Vagina (tissue), 2 donors: ENCODE measurements at regions not wholly inside any gene's neighbourhood (a gene's known extent, or its start where the extent isn't known, plus 50 kb on each side); places are given as distances from the start of the nearest gene placed in this dataset.

ENCODE experiments used
- DNase-seq, 2 donors: peaks; one replicate each; pipeline ENCODE4 v3.0.0-alpha.2; 2017; ENCODE audit errors: extremely low spot score in 2 of 2
- H3K27ac ChIP-seq: fragments of 200-600 bp; sonication (generic); one replicate; pipeline ENCODE4 v1.5.1; 2019
- H3K27me3 ChIP-seq: fragments of 200-600 bp; sonication (generic); one replicate; pipeline ENCODE4 v1.5.1; 2019
- H3K36me3 ChIP-seq, 2 donors: fragments of 200-600 bp; sonication (generic); one replicate each; pipeline ENCODE4 v1.5.1; 2017 to 2019
- H3K4me1 ChIP-seq: fragments of 200-600 bp; sonication (generic); one replicate; pipeline ENCODE4 v1.5.1; 2019
- H3K4me3 ChIP-seq, 2 donors: fragments of 200-600 bp; sonication (generic); 1 replicate in 1 of 2; 2 replicates in 1 of 2; pipeline ENCODE4 v1.5.1; 2016 to 2019
- H3K9me3 ChIP-seq: fragments of 200-600 bp; sonication (generic); one replicate; pipeline ENCODE4 v1.5.1; 2019
- POLR2A ChIP-seq, 2 donors: fragments of 450-650 bp; IDR thresholded peaks; one replicate each; pipeline ENCODE4 v1.6.1; 2017; ENCODE audit warnings: antibody characterized with exemption in 2 of 2, mild to moderate bottlenecking in 2 of 2, moderate library complexity in 2 of 2
- POLR2AphosphoS5 ChIP-seq, 2 donors: sonication (generic); formaldehyde crosslinking; IDR thresholded peaks; one replicate each; pipeline ENCODE4 v1.9.0; 2017; ENCODE audit warnings: antibody characterized with exemption in 2 of 2, mild to moderate bottlenecking in 2 of 2, low read depth in 1 of 2; ENCODE audit not compliant: insufficient read depth in 1 of 2
- intact Hi-C: fragments of 100-400 bp; cut with DNase I; formaldehyde crosslinking; loops from one replicate; pipeline ENCODE4 v1.15.1; 2023
- TF ChIP-seq, protein P1 (sequence below), 3 experiments: fragments of 450-650 bp in 2 of 3; fragments of 200-600 bp in 1 of 3; sonication (generic) in 1 of 3; IDR thresholded peaks; one replicate each; pipeline ENCODE4 v1.5.1; 2017 to 2019; ENCODE audit warnings: antibody characterized with exemption in 3 of 3, mild to moderate bottlenecking in 2 of 3, moderate library complexity in 2 of 3

DNA sequence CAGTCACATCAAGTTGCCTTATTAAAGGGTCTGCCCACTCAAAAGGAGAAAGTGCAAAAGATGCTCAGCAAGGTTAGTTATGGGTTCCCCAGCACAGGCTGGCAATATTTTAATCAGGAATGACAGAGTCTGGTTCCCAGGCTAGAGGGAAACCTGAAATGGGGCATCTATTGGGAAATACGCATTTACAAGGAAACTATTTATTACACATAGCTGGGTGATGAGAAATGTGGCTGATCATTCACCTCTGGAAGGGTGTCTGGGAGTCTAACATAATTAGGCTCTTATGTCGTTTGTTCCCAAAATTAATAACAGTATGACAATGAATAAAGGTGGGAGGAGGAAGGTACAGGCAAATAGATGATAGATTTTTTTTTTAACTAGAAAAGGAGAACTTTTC is 314.7 kb downstream of the ENC1 start:
- TF ChIP-seq, protein P1, sequence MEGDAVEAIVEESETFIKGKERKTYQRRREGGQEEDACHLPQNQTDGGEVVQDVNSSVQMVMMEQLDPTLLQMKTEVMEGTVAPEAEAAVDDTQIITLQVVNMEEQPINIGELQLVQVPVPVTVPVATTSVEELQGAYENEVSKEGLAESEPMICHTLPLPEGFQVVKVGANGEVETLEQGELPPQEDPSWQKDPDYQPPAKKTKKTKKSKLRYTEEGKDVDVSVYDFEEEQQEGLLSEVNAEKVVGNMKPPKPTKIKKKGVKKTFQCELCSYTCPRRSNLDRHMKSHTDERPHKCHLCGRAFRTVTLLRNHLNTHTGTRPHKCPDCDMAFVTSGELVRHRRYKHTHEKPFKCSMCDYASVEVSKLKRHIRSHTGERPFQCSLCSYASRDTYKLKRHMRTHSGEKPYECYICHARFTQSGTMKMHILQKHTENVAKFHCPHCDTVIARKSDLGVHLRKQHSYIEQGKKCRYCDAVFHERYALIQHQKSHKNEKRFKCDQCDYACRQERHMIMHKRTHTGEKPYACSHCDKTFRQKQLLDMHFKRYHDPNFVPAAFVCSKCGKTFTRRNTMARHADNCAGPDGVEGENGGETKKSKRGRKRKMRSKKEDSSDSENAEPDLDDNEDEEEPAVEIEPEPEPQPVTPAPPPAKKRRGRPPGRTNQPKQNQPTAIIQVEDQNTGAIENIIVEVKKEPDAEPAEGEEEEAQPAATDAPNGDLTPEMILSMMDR (IDR thresholded peaks at IDR 0.05) = no peak
- no peak for TF ChIP-seq POLR2AphosphoS5 (IDR thresholded peaks at IDR 0.05; ENCODE audit: insufficient read depth in 1 of 2, low read depth in 1 of 2)
- no peak for TF ChIP-seq POLR2A (IDR thresholded peaks at IDR 0.05)
- Histone ChIP-seq H3K36me3 (no peaks in the 10 kb centered on the region), H3K27ac (no peak overlapping the region), H3K4me1 (no peaks in the 10 kb centered on the region), H3K9me3 (no peaks in the 10 kb centered on the region), H3K4me3 (no peak overlapping the region), H3K27me3 (no peaks in the 10 kb centered on the region)
- intact Hi-C loops = no loop called here
- DNase-seq = no peak

DNA sequence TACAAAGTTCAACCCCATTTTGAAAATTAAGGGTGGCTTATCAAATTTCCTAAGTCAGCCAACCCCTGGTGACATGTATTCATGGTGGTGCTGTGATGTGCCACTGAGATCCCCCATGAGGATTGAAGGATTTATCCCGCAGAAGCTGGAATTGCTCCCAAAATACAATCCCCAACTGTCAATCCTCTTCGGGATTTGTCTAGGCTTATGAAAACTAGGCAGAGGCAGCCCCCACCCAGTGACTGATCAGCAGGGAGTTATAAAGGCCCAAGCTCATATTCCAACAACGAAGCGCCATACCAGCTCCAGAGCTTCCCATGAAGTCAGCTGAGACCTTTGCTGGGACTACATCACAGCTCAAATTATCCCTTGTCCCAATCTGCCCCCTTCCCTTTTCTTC is 316.0 kb downstream of the ENC1 start:
- Histone ChIP-seq H3K27ac (no peak overlapping the region), H3K9me3 (no peaks in the 10 kb centered on the region), H3K36me3 (no peaks in the 10 kb centered on the region), H3K4me3 (no peak overlapping the region), H3K27me3 (no peaks in the 10 kb centered on the region), H3K4me1 (no peaks in the 10 kb centered on the region)
- DNase-seq = no peak
- intact Hi-C loops = no loop called here
- no peak for TF ChIP-seq POLR2A (IDR thresholded peaks at IDR 0.05)
- TF ChIP-seq, protein P1 (IDR thresholded peaks at IDR 0.05) = no peak
- no peak for TF ChIP-seq POLR2AphosphoS5 (IDR thresholded peaks at IDR 0.05; ENCODE audit: insufficient read depth in 1 of 2, low read depth in 1 of 2)

DNA sequence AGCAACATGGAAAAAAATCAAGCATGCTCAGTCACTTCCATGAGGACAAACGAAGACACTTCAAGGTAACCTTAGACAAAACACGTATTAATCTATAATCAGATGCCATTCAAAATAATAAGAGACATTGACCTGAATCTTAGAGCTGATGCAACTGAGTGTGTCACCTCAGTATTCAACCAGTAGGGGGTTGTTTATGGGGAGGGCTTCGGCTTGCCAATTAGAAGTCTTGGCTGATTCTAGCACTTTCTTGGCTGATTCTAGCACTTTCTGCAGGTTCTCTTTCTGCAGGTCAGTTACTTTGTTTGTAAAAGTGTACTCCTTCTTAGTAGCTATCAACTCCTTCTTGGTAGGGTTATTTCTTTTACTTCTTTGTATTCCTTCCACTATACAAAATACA is 317.6 kb downstream of the ENC1 start:
- intact Hi-C loops = no loop called here
- Histone ChIP-seq H3K27me3 (no peaks in the 10 kb centered on the region), H3K27ac (no peak overlapping the region), H3K4me3 (no peak overlapping the region), H3K9me3 (no peaks in the 10 kb centered on the region), H3K36me3 (no peaks in the 10 kb centered on the region), H3K4me1 (no peaks in the 10 kb centered on the region)
- DNase-seq = no peak
- TF ChIP-seq POLR2A (IDR thresholded peaks at IDR 0.05) (no peak), POLR2AphosphoS5 (IDR thresholded peaks at IDR 0.05; ENCODE audit: insufficient read depth in 1 of 2, low read depth in 1 of 2) (no peak)
- TF ChIP-seq, protein P1 (IDR thresholded peaks at IDR 0.05) = no peak

DNA sequence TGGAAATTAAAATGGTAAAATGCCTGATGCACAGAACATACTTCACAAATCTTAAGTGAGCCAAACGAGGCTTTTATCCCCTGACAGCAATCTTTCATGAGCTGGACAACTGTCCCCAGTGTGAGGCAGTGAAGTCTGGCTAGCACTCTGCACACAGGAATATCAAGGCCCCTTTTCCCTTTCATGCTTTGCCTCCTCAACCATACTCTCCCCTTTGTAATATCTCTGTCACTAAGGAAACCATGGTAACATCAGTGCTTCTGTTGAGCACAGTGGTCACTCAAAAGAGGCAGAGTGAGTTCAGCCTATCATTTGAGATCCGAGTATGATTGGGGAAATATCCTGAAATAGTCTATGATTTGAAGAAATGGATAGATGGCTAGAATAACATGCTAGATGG is 318.3 kb downstream of the ENC1 start:
- no peak for TF ChIP-seq POLR2AphosphoS5 (IDR thresholded peaks at IDR 0.05; ENCODE audit: insufficient read depth in 1 of 2, low read depth in 1 of 2)
- TF ChIP-seq, protein P1 (IDR thresholded peaks at IDR 0.05) = no peak
- TF ChIP-seq POLR2A (IDR thresholded peaks at IDR 0.05) = no peak
- Histone ChIP-seq H3K27ac (no peak overlapping the region), H3K4me1 (no peaks in the 10 kb centered on the region), H3K9me3 (no peaks in the 10 kb centered on the region), H3K4me3 (no peak overlapping the region), H3K36me3 (no peaks in the 10 kb centered on the region), H3K27me3 (no peaks in the 10 kb centered on the region)
- intact Hi-C loops = no loop called here
- DNase-seq = no peak

DNA sequence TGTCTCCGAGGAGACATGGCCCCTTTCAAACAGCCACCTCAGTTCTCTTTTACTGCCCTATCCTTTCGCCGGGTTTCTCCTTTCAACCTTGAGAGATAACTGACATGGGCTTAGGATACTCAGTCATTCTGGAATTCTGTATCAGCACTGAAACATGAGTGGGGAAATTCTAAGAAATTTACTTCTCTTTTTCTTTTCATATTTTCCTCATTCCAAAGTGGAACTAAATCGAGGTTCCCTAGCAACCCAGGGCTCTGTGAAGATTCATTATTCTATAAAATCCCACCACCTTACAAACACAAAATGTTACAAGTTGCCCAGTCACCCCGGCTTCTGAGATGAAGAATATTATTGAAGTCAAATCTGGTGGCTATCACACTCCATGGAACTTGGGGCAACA is 319.2 kb downstream of the ENC1 start:
- intact Hi-C loops = no loop called here

More for the DNA sequence above, 319.2 kb downstream of the ENC1 start:
- TF ChIP-seq POLR2AphosphoS5 (IDR thresholded peaks at IDR 0.05; ENCODE audit: insufficient read depth in 1 of 2, low read depth in 1 of 2) = no peak
- TF ChIP-seq POLR2A (IDR thresholded peaks at IDR 0.05) = no peak
- TF ChIP-seq, protein P1 (IDR thresholded peaks at IDR 0.05) = no peak
- H3K9me3 ChIP-seq = no peaks in the 10 kb centered on the region
- H3K36me3 ChIP-seq = no peaks in the 10 kb centered on the region
- H3K4me1 ChIP-seq = no peaks in the 10 kb centered on the region
- no peak for DNase-seq
- no peak overlapping the region for H3K4me3 ChIP-seq
- H3K27ac ChIP-seq = no peak overlapping the region
- no peaks in the 10 kb centered on the region for H3K27me3 ChIP-seq
